Pons (tissue), 1 donor: ENCODE measurements at regions not wholly inside any gene's neighbourhood (a gene's known extent, or its start where the extent isn't known, plus 50 kb on each side); places are given as distances from the start of the nearest gene placed in this dataset.

Experiments
- DNase-seq: peaks from one replicate; pipeline ENCODE4 v3.0.0-alpha.2; 2016; ENCODE audit warnings: low spot score

DNA sequence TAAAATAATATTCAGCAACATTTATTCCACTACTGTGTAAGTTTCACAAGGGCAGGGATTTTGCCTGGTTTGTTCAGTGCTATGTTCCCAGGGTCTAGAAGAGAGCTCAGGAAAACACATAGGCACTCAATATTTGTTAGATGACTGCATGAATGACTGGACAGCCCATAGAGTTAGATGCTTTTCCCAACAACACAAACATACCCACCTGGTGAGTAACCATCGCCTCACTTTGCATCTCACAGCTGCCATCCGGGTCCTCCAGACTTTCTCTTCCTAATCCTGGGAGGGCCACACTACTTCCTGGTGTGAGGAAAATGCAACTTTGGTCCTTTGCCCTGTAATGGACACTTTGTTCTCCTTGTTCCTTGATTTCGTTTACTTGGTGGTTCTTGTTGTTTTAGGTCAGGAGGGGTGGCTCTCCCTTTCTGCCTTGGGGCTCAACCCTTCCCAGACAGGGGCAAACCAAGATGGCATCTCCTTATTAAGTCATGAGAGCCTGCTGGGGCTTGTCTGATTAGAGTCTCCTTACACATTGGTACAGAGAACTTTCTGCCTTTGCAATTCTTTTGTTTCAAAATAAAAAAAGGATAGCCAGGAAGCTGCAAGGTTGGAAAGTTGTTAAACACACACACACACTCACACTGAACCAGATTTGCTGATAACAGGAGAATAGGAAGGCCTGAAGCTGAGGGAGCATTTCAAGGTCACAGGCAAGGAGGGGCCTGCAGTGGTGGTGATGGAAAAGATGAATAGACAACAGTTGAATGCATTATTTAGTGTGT is 190.6 kb downstream of the MID1IP1 start:
- DNase-seq, result no peak

DNA sequence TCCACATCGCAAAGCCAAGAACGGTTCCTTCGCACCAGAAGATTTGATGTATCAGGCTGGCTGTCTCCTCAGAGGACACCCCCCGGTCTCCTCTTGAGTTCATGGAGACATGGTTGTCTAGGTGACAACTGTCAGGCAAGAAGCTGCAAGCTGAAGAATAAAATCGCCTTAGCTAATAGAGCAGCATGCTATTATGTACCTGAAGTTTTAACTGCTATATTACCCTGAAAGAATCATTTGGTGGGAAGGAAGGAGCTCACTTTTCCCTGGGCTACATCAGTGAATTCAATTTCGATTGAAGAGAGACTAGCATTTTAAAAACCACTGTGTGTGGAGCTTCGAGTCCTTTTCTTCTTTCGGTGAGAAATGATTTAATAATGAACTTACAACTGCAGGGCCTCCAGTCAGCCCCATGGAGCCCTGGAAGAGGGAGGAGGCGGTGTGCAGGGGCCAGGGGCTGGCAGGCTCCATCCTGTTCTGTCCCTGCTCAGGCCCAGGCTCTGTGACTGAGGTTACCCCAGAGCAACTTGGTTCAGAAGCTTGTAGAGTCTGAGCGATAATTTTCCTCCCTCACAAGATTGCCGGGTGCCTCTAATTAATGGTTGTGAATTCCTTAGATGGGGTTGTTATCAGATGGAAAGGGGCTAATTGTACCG is 191.3 kb downstream of the MID1IP1 start:
- DNase-seq, result no peak

DNA sequence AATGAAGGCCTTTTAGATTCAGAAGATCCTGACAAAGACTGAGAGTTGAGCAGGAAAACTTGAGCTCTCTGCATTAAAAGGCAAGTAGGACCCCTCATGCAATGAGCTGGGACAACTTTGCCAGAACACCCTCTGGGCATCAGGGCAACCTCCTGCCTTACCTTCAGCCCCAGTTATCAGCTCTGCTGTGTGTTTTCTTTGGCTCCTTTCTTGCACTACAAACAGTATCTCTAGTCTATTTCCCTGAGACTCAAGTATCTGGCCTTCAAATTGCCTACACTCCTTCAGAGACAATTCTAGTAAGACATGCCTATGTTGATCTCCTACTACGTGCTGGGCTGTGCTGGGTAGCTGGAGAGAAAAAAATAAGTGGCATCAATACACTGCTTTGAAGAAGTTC is 192.2 kb downstream of the MID1IP1 start:
- DNase-seq, result no peak

DNA sequence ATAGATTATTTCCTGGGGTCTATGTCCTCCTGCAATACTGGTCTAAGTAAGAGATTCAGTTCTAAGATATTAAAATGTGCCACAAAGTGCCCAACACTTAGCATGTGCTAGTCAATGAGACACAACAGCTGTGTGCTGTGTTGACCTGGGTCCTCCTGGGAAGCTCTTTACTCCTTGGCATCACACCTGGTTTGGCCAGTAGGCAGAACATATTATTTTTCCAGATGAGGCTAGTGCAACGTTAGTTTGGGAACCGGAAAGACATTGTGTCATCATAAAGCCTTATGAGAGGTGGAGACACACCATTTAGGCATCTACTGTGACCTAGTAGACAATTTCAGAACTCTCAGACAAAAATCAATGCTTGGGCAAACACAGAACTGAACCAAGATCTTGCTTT is 197.8 kb downstream of the MID1IP1 start:
- DNase-seq, result no peak

DNA sequence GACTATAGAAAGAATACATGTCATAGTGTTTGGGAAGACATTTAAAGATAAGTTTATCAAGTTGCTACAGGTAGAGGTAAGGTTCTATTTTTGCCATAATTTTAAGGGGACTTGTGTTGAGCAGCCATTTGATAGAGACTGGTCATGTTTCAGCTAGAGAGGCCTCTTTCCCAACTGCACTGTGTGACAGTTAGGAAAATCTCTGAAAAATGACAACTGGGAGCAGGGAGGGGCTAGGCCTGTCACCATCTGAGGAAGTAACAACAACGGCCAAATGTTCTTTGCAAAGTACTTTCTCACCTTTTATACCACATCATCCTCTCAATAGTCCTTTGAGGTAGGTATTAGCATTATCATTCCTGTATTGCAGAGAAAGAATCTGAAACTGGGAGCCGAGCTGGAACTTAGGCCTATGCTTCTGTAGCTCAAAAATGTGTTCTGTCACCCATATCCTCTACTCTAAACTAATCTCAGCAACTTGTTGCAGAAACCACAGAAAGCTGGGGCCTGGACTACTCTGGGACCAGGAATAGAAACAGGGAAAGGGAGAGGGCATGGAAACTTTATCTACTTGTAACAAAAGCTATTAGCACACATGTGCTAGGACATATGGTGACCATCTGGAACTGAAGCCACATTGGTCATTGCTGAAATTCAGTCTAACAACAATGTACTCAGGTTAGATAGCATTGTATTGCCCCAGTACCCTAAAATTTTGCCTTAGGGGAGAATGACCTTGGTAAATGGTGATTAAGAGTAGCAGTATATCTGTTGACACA is 198.9 kb downstream of the MID1IP1 start:
- DNase-seq, result no peak

DNA sequence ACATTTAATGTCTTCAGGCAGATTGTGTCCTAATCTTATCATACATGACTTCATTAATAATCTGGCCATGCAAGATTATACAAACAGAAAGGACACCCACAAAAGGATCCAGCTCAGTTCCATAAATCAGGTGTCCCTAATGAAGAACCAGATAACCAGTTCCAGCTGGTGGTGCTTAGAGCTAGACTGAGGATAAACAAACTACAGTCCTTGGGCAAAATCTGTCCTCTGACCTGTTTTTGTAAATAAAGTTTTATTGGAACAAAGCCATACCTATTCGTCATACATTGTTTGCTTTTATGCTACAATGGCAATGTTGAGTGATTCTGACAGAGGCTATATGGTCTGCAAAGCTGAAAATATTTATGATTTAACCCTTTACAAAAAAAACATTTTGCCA is 199.5 kb downstream of the MID1IP1 start:
- DNase-seq, result no peak

DNA sequence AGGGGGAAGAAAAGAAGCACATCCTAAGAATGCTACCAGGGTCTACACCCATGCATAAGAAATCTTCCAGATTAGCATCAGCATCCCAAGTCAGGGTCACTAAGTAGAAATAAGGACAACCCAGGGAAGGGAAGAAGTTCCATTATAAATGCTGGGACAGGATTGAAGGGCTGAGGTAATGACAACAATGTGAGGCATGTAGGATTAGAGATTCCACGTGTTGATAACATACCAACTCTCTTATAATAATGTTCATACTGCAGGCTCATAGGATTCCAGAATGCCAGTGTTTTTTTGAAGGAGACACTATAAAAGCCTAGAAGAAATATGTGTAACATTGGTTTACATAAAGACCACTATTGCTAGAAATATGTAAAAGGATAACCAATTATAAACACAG is 201.2 kb downstream of the MID1IP1 start:
- no peak for DNase-seq

DNA sequence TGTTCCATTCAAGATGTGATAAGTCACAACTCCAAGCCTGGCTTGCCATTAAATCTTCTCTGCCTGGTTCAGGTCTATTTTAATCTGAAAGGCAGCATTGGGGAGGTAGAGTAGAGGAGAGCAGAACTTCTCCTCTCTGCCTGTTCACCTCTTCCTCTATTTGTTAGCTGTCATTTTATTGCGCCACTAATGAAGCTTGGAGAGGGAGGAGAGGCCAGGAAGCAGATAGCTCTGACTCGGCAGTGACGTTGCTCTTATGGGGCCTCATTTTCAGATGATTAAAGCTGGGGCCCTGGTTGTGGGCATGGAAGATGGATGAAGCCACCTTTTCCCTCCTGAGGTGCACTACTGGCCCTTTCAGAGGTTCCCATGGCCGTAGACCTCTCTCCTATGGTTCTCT is 207.3 kb downstream of the MID1IP1 start:
- DNase-seq, result no peak

DNA sequence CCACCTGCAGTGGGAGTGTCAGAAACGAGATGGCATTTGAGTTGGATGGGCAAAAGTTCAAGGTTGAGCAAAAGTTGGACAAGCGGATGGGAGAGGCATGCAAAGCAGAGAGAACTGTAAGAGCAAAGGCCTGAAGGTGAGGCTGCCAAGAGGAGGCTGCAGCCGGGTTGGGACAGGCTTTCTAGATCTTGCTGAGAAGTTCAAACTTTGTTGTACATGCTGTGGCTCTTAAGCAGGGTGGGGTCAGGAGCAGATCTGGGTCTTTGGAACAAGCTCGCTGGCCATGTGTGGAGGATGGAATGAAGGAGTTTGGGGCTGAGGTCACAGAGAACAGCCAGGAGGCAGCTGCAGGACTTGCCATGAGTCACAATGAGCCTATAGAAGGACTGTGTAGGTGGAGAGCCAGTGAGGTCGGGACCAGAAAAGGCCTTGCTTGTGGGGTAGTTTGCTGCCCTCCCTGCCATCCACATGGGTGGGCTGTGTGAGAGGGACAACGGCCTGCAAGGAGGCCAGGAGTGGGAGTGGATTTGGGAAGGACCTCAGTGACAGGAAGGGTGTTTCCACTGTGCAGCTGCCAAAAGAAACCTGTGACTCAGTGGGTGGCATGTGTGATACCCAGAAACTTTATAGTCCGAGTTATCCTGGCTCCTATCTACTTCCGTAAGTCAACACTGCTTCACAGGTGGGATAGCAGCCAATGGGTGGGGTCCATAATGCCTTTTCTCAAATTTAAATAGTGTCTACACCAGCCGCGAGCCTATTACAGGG is 210.4 kb downstream of the MID1IP1 start:
- DNase-seq, result no peak

DNA sequence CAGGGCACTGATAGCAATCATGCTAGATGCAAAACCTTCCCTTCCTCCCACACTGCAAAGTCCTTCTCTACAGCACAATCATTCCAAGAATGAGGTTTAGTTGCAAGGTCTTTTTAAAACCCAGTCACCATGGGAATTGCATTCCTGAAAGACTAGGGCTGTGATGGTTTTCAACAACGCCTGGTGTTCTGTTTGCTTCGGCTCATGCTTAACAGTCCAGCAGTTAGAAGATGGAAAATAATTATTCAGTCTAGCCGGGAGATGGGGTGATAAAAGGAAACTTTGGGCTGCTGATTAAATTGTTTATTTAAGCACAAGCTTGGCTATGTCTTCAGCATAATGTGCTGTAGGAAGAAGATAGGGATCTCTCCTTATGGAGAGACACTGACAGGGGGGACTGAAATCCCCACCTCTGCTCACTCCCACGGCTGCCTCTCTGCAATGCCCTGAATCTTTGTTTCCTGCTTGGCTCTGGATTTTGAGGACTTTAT is 211.4 kb downstream of the MID1IP1 start:
- DNase-seq, result no peak

DNA sequence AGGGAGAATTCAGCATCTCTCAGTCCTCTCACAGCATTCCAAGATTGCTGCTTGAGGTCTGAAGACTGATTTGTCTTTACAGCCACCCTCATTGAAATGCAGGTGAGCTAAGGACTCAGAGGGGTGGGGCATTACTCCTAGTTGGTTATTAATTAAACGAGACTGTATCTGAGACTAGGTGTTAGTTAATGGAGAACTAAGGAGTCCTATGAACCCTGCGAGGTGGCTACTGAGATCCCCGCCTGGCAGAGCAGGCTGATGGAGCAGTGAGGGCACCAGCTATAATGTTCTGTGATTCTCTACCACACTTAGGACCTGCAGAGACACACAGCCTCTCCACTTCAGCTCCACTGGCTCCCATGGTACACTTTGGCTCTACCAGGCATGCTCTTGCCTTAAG is 215.3 kb downstream of the MID1IP1 start:
- no peak for DNase-seq

DNA sequence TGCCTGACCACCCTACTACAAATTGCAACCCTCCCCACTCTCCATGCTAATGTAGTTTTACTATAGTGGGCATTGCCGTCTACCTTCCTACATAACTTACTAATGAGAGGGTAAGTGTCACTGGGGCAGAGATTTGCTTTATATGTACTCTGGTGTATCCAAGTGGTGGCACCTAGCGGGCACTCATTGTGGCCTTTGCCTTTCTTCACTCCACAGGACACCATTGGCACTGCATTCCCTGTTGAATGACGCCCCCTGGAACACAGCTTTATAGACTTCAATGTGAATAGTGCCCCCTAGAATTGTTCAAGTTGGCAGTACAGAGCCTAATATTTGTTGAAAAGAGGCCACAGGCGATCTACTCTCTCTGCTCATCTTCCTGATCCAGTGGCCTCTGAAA is 215.8 kb downstream of the MID1IP1 start:
- no peak for DNase-seq

DNA sequence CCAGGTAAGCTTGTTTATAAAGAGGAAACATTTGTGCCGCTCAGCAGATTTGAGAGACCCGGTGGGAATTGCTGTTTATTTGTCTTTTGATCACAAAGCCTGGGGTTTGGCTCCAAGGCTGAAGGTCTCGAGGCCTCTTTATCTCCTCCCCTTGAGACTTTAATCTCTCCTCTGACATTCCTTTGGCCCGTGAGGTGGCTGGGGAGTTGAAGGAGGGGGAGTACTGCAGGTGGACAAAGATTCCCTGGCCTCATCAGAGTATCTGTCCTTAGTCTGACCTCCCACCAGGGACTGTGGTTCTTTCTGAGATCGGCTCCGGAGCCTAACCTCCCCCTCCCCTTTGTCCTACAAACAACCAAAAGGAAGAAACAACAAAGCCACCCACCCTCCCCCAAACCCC is 216.5 kb downstream of the MID1IP1 start:
- DNase-seq, result no peak

DNA sequence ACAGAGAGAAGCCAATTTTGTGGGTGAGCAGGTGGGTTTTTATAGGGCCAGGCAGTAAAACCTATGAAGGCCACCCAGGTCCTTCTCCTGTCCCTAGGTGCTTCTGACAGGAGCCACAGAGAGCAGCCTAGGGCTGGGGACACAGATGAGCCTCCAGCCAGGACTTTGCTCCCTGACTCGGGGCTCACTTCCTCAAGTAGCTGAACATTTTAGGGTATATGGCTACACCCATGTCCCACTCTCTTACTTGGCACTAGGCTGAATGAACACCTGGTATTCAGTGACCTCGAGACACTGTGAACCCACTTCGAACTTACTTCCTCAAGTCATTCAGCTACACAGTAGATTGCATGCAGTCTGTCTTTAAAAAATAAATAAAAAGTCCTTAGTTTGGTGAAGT is 217.3 kb downstream of the MID1IP1 start:
- no peak for DNase-seq

DNA sequence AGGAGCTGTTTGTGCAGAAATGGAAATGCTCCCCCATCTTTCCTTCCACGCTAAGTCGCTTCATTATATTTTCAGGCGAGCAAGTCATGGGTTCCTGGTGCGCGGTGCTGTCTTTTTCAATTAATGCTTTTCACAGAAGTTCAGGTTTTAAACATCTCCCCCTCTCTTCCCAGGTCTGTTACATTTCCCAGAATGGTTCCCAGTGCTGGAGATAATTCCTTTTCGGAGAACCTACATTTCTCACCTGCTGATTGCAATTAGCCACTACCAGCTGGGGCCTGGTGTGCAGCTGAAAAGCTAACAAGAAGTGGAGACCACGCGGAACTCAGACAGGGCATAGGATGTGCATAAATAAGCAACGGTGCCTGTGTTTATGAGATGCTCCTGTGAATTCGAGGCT is 217.8 kb downstream of the MID1IP1 start:
- no peak for DNase-seq

DNA sequence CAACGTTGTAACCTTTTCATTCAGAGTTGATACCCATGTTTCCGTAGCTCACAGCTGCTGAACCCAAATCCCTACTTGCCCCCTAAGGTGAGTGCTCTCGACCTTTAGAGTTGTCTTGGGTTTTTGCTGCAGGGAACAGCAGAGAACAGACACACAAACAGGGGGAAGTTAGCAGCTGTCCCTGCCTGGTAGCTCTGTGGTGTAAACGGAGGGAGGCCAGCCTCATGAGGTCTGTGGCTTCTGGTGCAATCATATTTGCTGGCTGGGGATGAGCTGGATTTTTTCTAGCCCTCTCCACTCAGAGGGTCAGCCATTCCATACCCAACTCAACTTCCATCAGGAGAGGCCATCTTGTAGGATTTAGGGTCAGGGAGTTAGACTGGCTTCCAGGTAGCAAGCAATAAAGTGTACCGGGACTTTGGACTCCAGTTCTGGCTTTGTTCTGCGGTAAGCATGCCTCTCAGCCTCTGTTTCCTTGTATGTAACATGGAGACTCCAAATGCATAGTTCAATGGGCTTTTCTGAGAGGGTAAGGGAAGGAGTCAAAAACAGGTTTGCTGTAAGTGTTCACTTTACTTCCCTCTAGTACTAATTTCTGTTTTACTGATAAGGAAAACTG is 218.9 kb downstream of the MID1IP1 start:
- DNase-seq, result no peak

DNA sequence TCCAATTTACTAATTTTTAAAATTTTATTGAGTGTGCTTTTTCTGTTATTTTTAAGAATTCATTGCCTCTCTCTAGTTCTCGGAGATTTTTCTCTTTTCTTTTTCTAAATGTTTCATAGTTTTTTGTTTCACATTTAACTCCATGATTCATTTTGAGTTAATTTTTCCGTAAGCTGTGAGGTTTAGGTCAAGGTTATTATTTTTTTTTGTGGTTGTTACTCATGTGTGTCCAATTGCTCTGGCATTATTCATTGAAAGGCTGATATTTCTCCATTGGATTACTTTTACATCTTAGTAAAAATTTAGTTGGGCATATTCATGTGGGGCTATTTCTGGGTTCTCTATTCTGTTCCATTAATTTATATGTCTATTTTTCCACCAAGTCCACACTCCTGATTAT is 220.8 kb downstream of the MID1IP1 start:
- no peak for DNase-seq

DNA sequence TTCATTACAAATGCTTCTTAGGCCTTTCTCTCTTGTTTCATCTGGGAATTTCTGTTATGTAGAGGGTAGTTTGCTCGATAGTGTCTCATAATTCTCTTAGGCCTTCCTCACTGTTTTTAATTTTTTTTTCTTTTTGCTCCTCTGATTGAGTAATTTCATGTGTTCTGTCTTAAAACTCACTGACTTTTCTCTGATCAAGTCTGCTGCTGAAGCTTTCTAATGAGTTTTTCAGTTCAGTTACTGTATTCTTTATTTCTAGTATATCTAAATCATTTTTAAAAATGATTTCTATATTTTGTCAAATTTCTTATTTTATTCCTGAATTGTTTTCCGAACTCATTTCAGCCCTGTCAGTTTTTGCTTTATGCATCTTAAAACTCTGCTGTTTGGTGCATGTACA is 228.0 kb downstream of the MID1IP1 start:
- DNase-seq, result no peak

DNA sequence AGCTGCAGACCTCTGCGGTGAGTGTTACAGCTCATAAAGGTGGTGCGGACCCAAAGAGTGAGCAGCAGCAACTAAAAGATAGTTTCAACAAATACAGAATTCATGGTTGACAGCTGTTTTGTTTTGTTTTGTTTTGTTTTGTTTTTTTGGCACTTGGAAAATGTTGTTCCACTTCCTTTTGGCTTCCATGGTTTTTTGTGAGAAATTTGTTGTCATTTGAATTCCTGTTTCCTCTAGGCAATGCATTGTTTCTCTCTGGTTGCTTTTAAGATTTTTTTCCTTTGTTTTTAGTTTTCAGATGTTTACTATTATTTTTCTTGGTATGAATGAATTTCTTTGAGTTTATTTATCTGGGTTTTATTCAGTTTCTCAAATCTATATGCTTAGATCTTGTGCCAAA is 229.4 kb downstream of the MID1IP1 start:
- DNase-seq, result no peak

DNA sequence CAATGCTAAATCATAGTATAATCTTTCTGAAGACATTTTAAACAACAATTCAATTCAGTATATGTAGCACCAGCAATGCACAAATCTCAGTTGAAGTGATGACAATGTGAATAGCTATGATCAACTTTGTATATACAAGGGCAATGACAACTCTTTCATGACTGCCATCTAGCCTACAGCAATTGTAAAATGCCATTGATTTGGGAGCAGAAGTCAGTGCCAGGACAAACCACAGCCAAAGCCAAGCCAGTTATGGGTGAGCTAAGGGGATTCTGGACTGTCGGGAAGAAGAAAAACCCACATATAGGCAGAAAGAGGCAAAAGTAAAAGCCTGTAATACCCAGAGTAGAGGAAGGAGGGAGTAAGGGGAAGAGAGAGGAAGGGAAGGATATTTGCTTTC is 238.6 kb downstream of the MID1IP1 start:
- DNase-seq, result no peak

DNA sequence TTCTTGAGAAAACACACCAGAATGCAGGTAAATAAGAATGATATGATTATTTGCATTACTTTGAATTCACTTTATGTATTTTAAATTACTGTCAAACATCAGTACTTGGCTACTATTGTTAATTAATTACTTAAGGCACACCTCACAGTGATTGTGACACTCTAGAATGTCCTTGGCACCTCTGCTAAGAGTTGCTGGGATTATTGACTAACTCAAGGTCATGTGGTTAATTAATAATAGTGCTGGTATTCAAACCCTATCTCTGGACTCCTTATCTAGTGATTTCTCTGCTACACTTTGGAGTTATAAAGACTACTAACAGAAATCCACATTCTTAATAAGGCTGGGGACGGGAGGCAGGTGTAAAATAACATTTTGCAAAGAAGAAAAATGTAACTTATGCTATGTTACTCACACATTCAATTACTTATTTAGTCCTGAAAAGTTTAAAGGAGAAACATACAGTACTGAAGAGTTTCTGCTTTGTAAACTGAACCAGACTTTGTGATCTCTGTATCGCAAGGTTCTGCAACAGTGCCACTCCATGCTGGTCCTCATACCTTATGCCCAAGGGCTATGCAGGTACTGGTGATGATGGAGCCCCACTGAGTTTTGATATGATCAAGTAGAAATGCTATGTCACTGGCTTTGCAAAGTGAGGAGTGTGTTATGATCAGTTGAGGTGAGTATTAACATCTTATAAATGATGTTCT is 242.7 kb downstream of the MID1IP1 start:
- DNase-seq, result no peak
